ENCODE measurements at regions not wholly inside any gene's neighbourhood (a gene's known extent, or its start where the extent isn't known, plus 50 kb on each side); places are given as distances from the start of the nearest gene placed in this dataset.

DNA sequence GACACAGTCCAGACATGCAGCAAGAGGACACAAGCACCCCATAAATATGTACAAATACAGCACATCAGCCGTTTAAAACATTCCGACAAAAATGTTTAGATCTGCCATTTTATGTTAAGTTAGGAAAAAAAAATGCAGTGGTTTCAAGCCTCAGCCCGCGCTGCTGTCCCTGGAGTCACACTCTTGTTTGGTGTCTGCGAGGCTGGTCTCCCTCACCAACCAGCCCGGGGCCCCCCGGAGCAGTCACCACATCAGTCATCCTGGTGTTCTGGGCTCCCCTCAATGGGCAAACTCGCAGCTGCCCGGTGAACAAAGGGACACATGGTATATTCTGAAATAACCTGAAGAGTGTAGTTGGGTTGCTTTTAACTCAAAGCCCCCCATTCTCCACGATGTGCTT is 1022.2 kb downstream of the BRD1 start:
- H3K36me3 Mint-ChIP-seq, result no peaks in the 10 kb centered on the region

DNA sequence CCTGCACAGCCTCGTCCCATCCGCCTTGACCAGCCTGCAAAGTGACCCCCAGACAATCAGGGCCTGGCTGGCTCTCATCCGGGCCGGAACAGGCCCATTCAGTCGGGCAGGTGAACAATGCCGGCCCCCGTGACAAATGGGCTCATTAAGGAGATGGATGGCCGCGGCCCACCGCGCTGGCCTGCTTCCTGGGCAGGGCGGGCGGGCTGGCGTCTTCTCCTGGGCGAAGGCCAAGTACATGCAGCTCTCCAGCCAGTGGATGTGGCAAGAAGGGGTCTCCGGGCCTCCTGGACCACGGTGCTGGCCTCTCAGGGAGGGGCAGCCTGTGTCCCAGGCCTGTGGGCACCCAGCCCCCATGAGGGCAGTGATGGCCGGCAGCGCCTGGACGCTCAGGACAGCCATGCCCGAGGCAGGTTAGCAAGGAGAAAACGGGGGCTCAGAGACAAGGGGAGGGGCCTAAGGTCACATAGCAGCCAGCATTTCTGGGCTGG is 1022.8 kb downstream of the BRD1 start:
- Mint-ChIP-seq H3K9me3 (no peaks in the 10 kb centered on the region), H3K4me1 (peaks cover 0 to 1% (median 0%) of the 10 kb centered on the region in 4 donors), H3K27me3 (peaks cover 0 to 6% (median 0%) of the 10 kb centered on the region in 5 donors), H3K36me3 (no peaks in the 10 kb centered on the region), H3K4me3 (no peak overlapping the region), H3K27ac (no peak overlapping the region)
- POLR2A ChIA-PET, result no interaction called here
- ATAC-seq, result no peak
- no peak for DNase-seq

More for the DNA sequence above, 1022.2 kb downstream of the BRD1 start:
- no peak for DNase-seq
- Mint-ChIP-seq H3K9me3 (no peaks in the 10 kb centered on the region), H3K4me3 (no peak overlapping the region), H3K27me3 (peaks cover 0 to 6% (median 0%) of the 10 kb centered on the region in 5 donors), H3K4me1 (peaks cover 0 to 1% (median 0%) of the 10 kb centered on the region in 4 donors), H3K27ac (no peak overlapping the region)
- ATAC-seq, result no peak
- POLR2A ChIA-PET, result no interaction called here

DNA sequence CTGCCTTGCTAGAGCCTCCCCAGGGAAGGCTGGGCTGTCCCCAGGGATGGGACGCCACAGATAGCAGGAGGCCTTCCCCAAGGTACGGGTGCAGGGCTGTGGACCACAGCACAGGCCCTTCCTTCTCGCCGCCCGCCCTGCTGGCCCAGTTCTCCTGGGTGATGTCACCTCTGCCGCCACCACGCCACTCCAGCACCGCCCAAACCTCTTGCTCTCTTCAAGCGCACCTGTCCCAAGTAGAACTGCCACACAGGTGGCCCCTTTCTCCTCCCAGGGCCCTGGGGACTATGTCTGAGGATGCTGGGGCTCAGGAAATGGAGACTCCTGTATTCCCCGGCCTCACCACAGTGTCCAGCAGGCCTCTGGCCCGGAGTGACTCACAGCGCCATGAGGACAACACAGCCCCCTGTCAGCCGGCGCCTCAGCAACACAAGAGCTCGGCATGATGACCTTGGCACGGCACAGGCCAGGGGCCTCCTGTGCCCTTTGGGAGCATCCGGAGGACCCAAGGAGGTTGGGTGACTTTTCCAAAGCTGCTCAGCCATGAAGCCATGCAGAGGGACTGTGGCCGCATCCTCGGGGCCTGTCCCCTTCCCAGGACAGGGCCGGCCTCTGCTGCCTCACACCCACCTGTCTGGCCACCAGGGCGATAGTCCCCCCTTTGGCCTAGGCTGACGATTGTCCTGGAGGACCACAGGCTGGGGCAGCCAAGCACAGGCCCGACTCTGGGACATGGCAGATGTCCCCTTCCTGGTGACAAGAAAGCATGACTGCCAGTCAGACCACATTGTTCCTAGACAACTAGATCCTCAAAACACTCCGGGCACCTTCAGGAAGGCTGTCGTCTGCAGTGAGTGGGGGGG is 1023.5 kb downstream of the BRD1 start:
- H3K4me3 Mint-ChIP-seq, result no peak overlapping the region
- peaks cover 0 to 1% (median 0%) of the 10 kb centered on the region in 4 donors for H3K4me1 Mint-ChIP-seq
- no peak for DNase-seq
- H3K36me3 Mint-ChIP-seq, result no peaks in the 10 kb centered on the region
- no peaks in the 10 kb centered on the region for H3K9me3 Mint-ChIP-seq
- peaks cover 0 to 6% (median 0%) of the 10 kb centered on the region in 5 donors for H3K27me3 Mint-ChIP-seq
- H3K27ac Mint-ChIP-seq, result no peak overlapping the region
- no peak for ATAC-seq
- POLR2A ChIA-PET, result no interaction called here

DNA sequence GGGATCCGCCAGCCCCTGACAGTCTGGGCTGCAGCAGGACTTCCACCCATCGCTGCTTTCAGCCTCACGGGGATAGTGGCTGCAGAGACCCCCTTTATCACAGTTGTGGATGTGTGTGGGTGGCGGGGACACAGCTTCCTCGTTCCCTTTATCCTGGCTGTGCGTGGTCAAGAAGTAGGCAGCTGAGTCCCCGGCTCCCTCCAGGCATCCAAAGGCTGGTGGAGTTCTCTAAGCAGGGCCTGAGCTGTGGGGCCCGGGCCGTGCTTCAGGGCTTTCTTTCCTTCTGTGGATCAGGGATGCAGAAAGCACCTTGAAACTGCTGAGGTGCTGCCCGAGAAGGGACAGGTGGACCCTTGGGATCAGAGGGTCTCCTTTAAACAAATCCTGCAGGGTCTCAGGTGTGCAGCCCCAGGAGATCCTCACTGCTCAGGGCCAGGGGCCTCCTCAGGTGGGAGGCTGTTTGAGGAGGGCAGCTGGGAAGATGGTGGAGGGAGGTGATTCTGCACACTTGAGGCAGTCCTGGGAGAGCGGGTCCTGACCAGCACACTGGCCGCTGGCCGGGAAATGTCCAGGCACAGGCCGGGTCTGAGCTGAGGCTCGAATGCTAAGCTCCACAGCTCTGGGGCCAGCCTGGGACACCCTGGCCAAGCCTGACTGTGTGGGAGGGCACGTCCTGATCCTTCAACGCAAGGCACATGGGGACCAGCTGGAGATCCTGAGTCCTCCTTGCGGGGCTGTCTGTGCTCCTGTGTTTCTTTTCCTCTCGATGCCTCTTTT is 1024.3 kb downstream of the BRD1 start:
- Mint-ChIP-seq H3K27ac (no peak overlapping the region), H3K4me3 (no peak overlapping the region), H3K27me3 (peaks cover 0 to 3% (median 0%) of the 10 kb centered on the region in 5 donors), H3K4me1 (no peaks in the 10 kb centered on the region), H3K9me3 (no peaks in the 10 kb centered on the region), H3K36me3 (no peaks in the 10 kb centered on the region)
- POLR2A ChIA-PET, result no interaction called here
- DNase-seq (no peak), ATAC-seq (no peak)

DNA sequence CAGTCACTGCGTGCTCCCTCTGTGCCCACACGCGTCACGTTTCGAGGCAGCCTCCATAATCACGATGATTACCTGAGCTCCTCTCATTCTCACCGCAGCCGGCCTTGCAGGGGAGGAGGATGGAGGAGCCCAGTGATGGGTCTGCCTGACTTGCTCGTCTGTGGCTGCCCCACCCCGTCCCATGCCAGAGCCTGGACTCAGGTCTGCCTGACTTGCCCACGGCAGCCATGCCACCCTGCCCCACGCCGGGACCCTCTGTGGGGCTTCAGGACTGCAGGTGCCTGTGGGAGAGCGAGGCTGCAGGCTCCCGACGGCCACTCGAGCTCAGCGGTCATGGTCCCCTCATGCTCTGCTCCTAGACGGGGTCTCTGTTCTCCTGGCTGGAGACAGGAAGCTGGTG is 1025.1 kb downstream of the BRD1 start:
- POLR2A ChIA-PET, result no interaction called here

DNA sequence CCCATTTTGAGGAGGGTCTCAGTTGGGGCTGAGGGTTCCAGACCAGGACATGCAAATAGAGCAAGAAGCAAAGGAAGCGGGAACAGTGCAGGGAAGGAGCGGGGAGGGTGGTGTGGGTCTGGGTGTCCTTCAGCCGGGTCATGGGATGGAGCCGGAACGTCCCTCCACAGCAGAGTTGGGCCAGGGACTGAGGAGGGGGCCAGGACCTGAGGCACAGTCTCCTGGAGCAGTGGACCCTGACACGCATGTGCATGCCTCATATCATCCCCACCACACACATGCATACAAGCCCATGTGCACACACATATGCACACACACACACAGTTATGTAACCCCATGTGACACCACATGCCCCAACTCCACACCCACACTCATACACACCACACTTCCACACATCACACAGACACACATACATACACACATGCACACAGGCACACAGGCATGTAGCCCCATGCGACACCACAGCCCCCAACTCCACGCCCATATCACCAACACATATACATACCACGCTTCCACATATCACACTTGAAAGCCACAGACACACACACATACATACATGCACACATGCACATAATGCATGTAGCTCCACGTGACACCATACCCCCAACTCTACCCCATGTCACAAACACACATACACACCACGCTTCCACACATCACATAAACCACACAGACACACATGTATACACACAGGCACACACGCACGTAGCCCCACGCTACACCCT is 1026.6 kb downstream of the BRD1 start:
- no peak overlapping the region for H3K27ac Mint-ChIP-seq
- peaks cover 0 to 2% (median 0%) of the 10 kb centered on the region in 4 donors for H3K4me1 Mint-ChIP-seq
- POLR2A ChIA-PET, result no interaction called here
- H3K36me3 Mint-ChIP-seq, result no peaks in the 10 kb centered on the region
- peaks cover 0 to 11% (median 0%) of the 10 kb centered on the region in 5 donors for H3K27me3 Mint-ChIP-seq
- DNase-seq, result no peak
- H3K9me3 Mint-ChIP-seq, result no peaks in the 10 kb centered on the region
- ATAC-seq, result no peak
- H3K4me3 Mint-ChIP-seq, result no peak overlapping the region

More for the DNA sequence above, 1025.1 kb downstream of the BRD1 start:
- H3K4me1 Mint-ChIP-seq, result no peaks in the 10 kb centered on the region
- DNase-seq, result no peak
- no peak for ATAC-seq
- H3K27ac Mint-ChIP-seq, result no peak overlapping the region
- peaks cover 0 to 8% (median 0%) of the 10 kb centered on the region in 5 donors for H3K27me3 Mint-ChIP-seq
- H3K9me3 Mint-ChIP-seq, result no peaks in the 10 kb centered on the region
- no peak overlapping the region for H3K4me3 Mint-ChIP-seq
- H3K36me3 Mint-ChIP-seq, result no peaks in the 10 kb centered on the region

DNA sequence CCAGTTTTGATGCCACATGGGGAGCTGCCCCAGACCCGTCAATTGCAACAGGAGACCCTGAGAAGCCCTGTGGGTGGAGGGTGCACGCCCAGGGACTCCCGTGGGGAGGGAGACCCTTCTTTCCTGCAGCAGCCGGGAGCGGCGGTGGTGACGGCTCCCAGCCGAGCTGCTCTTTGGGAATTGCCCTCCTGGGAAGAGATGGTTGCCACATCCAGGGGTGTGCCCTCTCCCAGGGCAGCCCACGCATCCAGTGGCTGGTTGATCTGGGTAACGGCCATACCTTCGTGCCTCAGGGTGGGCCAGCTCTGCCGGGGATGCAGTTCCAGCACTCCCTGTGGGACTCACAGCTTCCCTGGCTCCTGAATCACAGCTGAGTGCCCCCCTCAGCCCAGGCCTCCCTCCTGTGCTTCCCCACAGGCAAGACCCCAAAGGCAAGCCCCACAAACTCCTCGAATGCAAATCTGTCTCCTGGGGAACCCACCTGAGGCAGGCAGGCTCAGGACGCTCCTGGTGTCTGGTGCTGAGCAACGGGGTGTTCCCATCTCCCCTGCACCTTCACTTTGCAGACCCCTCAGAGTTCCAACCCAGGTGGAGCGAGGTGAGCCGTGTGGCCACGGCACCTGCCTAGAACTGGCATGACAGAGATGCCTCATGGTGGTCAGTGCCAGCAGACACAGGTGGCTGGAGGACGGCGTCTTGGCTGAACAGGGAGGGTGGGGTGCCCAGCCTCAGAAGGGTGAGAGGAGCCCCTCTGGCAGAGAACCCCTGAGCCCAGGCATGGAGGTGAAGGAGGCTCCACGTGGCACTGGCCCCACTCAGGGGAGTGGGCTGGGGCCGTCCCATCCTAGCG is 1027.4 kb downstream of the BRD1 start:
- Mint-ChIP-seq H3K4me3 (no peak overlapping the region), H3K27me3 (peaks cover 0 to 13% (median 0%) of the 10 kb centered on the region in 5 donors), H3K9me3 (no peaks in the 10 kb centered on the region), H3K36me3 (no peaks in the 10 kb centered on the region), H3K4me1 (peaks cover 0 to 2% (median 0%) of the 10 kb centered on the region in 4 donors), H3K27ac (no peak overlapping the region)
- ATAC-seq (no peak), DNase-seq (no peak)
- POLR2A ChIA-PET, result no interaction called here

DNA sequence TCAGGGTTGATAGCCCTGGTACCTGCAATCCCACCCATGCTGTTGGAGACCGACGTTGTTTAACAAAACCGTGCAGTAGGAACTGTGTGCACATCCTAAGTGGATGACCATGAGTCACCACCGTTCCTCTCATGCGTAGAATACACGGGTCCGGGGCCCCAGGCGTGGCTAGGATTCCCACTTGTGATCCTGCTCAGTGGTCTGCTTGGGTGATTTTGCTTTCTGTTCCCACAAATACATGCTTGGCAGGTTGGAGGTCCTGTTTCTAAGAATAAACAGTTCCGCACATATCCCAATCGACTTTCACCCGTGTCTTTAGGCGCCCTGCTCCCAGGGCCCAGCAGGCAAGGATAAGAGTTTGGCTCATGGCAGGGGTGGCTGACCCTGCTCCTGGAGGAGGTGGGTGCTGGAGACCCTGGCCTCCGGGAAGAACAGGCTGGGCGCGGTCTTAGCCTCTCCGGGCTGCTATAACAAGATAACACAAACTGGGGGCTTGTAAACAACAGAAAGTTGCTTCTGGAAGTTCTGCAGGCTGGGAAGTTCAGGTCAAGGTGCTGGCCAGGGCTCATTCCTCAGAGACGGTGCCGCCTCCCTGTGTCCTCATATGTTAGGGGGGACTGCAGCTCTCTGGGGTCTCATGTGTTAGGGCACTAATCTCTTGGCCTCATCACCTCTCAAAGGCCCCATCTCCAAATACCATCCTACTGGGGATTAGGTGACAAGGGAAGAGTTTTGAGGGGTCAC is 1028.3 kb downstream of the BRD1 start:
- H3K27me3 Mint-ChIP-seq, result peaks cover 0 to 13% (median under 1%) of the 10 kb centered on the region in 5 donors

DNA sequence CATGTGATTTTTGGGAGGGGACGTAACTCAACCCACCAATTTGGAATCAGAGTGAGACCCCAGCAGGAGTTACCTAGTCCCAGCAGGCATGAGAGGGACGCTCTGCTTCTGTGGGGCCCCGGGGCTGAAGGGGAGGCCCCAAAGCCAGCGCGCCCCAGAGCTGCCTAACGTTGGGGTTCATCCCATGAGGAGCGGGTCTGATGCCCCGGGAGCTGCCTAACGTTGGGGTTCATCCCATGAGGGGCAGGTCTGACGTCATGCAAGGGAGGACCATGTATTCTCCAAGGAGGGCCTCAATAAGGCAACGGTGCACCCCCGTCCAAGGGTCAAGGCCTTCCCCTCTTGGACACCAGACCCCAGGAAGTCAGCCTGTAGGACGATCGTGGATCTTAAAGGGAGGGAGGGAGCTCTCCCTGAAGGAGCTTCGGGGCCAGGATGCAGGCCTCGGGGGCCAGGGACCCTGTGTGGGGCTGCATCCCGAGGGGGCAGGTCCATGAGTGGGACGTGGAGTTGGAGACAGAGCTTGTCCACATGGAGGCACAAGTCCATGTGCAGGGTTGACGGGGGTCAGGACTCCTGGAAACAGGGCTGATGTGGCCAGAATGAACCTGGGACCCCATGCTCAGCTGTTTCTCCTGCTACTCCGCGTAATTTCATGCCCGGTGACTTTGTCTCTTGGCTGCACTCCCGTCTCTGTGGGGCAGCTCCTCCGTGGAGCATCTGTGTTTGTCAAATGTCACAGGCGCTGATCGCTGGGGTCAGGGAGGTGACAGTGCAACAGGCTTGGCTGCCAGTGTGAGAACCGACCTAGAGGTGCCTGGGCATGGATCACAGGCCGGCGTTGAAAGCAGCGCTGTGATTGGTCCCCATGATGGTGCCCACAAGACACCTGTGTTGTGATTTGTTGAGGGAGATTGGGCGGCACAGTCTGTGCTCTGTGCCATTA is 1029.1 kb downstream of the BRD1 start:
- DNase-seq, result no peak
- POLR2A ChIA-PET, result no interaction called here
- H3K4me3 Mint-ChIP-seq, result no peak overlapping the region

More for the DNA sequence above, 1028.3 kb downstream of the BRD1 start:
- H3K4me1 Mint-ChIP-seq, result peaks cover 0 to 2% (median 0%) of the 10 kb centered on the region in 4 donors
- H3K4me3 Mint-ChIP-seq, result no peak overlapping the region
- H3K27ac Mint-ChIP-seq, result no peak overlapping the region
- no peaks in the 10 kb centered on the region for H3K36me3 Mint-ChIP-seq
- DNase-seq (no peak), ATAC-seq (no peak)
- H3K9me3 Mint-ChIP-seq, result peaks cover 0 to 4% (median 0%) of the 10 kb centered on the region in 9 donors
- POLR2A ChIA-PET, result no interaction called here

DNA sequence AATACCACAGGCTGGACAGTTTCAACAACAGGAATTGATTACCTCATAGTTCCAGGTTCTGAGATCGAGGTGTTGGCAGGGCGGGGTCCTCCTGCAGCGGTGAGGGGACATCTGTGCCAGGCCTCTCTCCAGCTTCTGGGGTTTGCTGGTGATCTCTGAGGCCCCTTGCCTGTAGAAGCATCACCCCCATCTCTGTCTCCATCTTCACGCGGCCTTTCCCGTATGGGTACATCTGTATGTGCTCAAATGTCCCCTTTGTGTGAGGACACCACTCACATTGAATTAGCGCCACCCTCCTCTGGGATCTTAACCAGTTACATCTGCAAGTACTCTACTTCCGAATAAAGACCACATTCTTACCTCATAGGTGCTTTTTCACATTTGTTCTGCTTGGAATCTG is 1029.9 kb downstream of the BRD1 start:
- POLR2A ChIA-PET, result no interaction called here
- Mint-ChIP-seq H3K27ac (no peak overlapping the region), H3K4me3 (no peak overlapping the region), H3K4me1 (peaks cover 0 to 2% (median 0%) of the 10 kb centered on the region in 4 donors), H3K36me3 (no peaks in the 10 kb centered on the region), H3K27me3 (peaks cover 0 to 17% (median 5%) of the 10 kb centered on the region in 5 donors), H3K9me3 (peaks cover 0 to 15% (median 0%) of the 10 kb centered on the region in 9 donors)
- DNase-seq (no peak), ATAC-seq (no peak)

More for the DNA sequence above, 1029.1 kb downstream of the BRD1 start:
- Mint-ChIP-seq H3K36me3 (no peaks in the 10 kb centered on the region), H3K4me1 (peaks cover 0 to 2% (median 0%) of the 10 kb centered on the region in 4 donors), H3K9me3 (peaks cover 0 to 13% (median 0%) of the 10 kb centered on the region in 9 donors), H3K27me3 (peaks cover 0 to 10% (median 5%) of the 10 kb centered on the region in 5 donors), H3K27ac (no peak overlapping the region)
- no peak for ATAC-seq

All from naive thymus-derived CD8-positive, alpha-beta T cell (primary cell).